HK-2 (cell line): ENCODE measurements at regions not wholly inside any gene's neighbourhood (a gene's known extent, or its start where the extent isn't known, plus 50 kb on each side); places are given as distances from the start of the nearest gene placed in this dataset.

Source experiments
- DNase-seq: peaks from one replicate; pipeline ENCODE4 v3.0.0-alpha.2; 2018; ENCODE audit not compliant: unreplicated experiment

GRCh38 chr15:36527235-36528162, 51.9 kb upstream of the CDIN1 start:
- no peak for DNase-seq

GRCh38 chr15:36529296-36530011, 50.0 kb upstream of the CDIN1 start:
- DNase-seq, result no peak
